ENCODE measurements at regions not wholly inside any gene's neighbourhood (a gene's known extent, or its start where the extent isn't known, plus 50 kb on each side); places are given as distances from the start of the nearest gene placed in this dataset.

- 25 to 45% (median 39%) methylated on average over 7 of the region's 7 CpGs for WGBS, 4 donors
- peaks cover 5% of the 10 kb centered on the region for H3K27me3 ChIP-seq
- intact Hi-C loops (cut with DNase I), result no loop called here
- H3K9me3 ChIP-seq (replicated peaks in 1 of 3), result peaks cover 0 to 5% (median 0%) of the 10 kb centered on the region in 3 donors
- no peak overlapping the region for H3K27ac ChIP-seq
- no peak overlapping the region for H3K4me3 ChIP-seq
- H3K36me3 ChIP-seq (replicated peaks in 1 of 2), result no peaks in the 10 kb centered on the region
- DNase-seq, result no peak
- peaks cover 0 to 5% of the 10 kb centered on the region in 2 donors for H3K4me1 ChIP-seq (replicated peaks in 1 of 2)
- TF ChIP-seq POLR2A (IDR thresholded peaks at IDR 0.05) (no peak), CTCF (IDR thresholded peaks at IDR 0.05) (no peak)
These were observed 197.9 kb downstream of the TRIM27 start for GRCh38 chr6:28725890-28726348.

GRCh38 chr6:28726569-28727309, 197.0 kb downstream of the TRIM27 start:
- Histone ChIP-seq H3K4me3 (no peak overlapping the region), H3K27me3 (peaks cover 5% of the 10 kb centered on the region), H3K27ac (no peak overlapping the region), H3K36me3 (replicated peaks in 1 of 2) (no peaks in the 10 kb centered on the region), H3K9me3 (replicated peaks in 1 of 3) (peaks cover 0 to 5% (median 0%) of the 10 kb centered on the region in 3 donors), H3K4me1 (replicated peaks in 1 of 2) (peaks cover 0 to 5% of the 10 kb centered on the region in 2 donors)
- no peak for TF ChIP-seq POLR2A (IDR thresholded peaks at IDR 0.05)
- no peak for TF ChIP-seq CTCF (IDR thresholded peaks at IDR 0.05)
- 68 to 86% (median 77%) methylated on average over 13 of the region's 13 CpGs for WGBS, 4 donors
- intact Hi-C loops (cut with DNase I), result no loop called here
- no peak for DNase-seq

- Histone ChIP-seq H3K27me3 (peaks cover 5% of the 10 kb centered on the region), H3K36me3 (replicated peaks in 1 of 2) (no peaks in the 10 kb centered on the region), H3K9me3 (replicated peaks in 1 of 3) (peaks cover 0 to 5% (median 0%) of the 10 kb centered on the region in 3 donors), H3K4me1 (replicated peaks in 1 of 2) (peaks cover 0 to 5% of the 10 kb centered on the region in 2 donors), H3K27ac (no peak overlapping the region), H3K4me3 (peak overlapping the region in 1 of 4 donors; percentile 81)
- TF ChIP-seq POLR2A (IDR thresholded peaks at IDR 0.05) (no peak), CTCF (IDR thresholded peaks at IDR 0.05) (no peak)
- 71 to 76% (median 74%) methylated on average over 9 of the region's 9 CpGs for WGBS, 4 donors
- DNase-seq, result no peak
- intact Hi-C loops (cut with DNase I), result no loop called here
These were observed 196.1 kb downstream of the TRIM27 start for GRCh38 chr6:28727559-28728211.

GRCh38 chr6:28729501-28730402, 194.0 kb downstream of the TRIM27 start:
- intact Hi-C loops (cut with DNase I), result no loop called here
- Histone ChIP-seq H3K9me3 (replicated peaks in 1 of 3) (peaks cover 0 to 5% (median 0%) of the 10 kb centered on the region in 3 donors), H3K27ac (peak overlapping the region in 1 of 5 donors; percentile 78), H3K27me3 (peaks cover 14% of the 10 kb centered on the region), H3K4me3 (peak overlapping the region in 1 of 4 donors; percentile 81), H3K4me1 (replicated peaks in 1 of 2) (peaks cover 0 to 5% of the 10 kb centered on the region in 2 donors), H3K36me3 (replicated peaks in 1 of 2) (no peaks in the 10 kb centered on the region)
- TF ChIP-seq CTCF (IDR thresholded peaks at IDR 0.05) (no peak), POLR2A (IDR thresholded peaks at IDR 0.05) (no peak)
- 8 to 18% (median 14%) methylated on average over 24 of the region's 24 CpGs for WGBS, 4 donors
- DNase-seq, result no peak

All from adrenal gland (tissue), 9 donors.